Neural cell (in vitro differentiated cells): ENCODE measurements at regions not wholly inside any gene's neighbourhood (a gene's known extent, or its start where the extent isn't known, plus 50 kb on each side); places are given as distances from the start of the nearest gene placed in this dataset.

Experiments
- POLR2AphosphoS5 ChIP-seq: IDR thresholded peaks from 2 replicates; pipeline ENCODE4 v1.6.1; 2012
- TF ChIP-seq, protein P1 (sequence below): fragments of 450-650 bp; IDR thresholded peaks from 2 replicates; pipeline ENCODE4 v1.5.1; 2014; ENCODE audit warnings: antibody characterized with exemption, mild to moderate bottlenecking, moderate library complexity; ENCODE audit not compliant: poor library complexity, severe bottlenecking

DNA sequence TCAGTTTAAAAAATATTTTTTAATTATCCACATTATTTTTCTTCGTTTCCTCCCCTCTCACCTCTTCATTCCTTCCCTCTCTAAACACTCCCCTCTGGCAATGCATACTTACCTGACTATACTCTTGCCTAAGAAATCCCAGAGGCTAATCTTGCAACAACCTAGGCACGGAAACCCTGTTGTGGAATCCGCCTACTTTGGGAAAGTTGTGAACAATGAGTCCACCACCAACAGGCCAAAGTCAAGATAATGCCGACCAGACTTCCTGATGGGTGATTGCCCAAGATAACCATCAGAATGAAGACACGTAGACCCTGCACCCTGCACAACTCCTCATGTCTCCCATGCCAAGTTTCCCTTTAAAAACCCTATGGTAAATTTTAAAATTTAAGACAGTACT lies 521.5 kb downstream of the KIF20B start:
- TF ChIP-seq, protein P1, sequence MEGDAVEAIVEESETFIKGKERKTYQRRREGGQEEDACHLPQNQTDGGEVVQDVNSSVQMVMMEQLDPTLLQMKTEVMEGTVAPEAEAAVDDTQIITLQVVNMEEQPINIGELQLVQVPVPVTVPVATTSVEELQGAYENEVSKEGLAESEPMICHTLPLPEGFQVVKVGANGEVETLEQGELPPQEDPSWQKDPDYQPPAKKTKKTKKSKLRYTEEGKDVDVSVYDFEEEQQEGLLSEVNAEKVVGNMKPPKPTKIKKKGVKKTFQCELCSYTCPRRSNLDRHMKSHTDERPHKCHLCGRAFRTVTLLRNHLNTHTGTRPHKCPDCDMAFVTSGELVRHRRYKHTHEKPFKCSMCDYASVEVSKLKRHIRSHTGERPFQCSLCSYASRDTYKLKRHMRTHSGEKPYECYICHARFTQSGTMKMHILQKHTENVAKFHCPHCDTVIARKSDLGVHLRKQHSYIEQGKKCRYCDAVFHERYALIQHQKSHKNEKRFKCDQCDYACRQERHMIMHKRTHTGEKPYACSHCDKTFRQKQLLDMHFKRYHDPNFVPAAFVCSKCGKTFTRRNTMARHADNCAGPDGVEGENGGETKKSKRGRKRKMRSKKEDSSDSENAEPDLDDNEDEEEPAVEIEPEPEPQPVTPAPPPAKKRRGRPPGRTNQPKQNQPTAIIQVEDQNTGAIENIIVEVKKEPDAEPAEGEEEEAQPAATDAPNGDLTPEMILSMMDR: no peak
- no peak for TF ChIP-seq POLR2AphosphoS5
